ENCODE measurements at regions not wholly inside any gene's neighbourhood (a gene's known extent, or its start where the extent isn't known, plus 50 kb on each side); places are given as distances from the start of the nearest gene placed in this dataset.

- TF ChIP-seq NFRKB (IDR thresholded peaks at IDR 0.05; ENCODE audit: low read depth): no peak
Measured at GRCh38 chr2:133812826-133813617, 244.8 kb upstream of the NCKAP5 start (continued).

DNA sequence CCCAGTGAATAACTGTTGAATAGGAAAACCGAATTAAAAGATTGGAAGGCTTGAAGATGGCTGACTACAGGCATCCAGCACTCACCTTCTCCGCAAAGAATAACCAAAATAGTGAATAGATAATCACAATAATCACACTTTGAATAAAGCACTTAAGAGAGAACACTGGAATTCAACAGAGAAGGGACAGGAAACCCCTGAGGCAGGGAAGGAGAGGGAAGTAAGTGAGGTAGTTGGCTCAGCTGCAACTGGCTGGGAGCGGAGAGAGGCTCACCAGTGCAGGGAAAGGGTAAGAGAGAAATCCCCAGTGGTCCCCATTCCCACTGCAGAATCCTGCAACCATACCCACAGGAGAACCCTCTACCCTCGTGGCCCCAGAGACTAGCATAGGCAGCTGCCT lies 246.6 kb upstream of the NCKAP5 start:
- Histone ChIP-seq H3K4me2 (ENCODE audit: insufficient read depth, low read length) (no peak overlapping the region), H3K9me3 (replicated peaks; ENCODE audit: control insufficient read depth, insufficient read depth, low read depth, low read length) (no peaks in the 10 kb centered on the region), H3K36me3 (ENCODE audit: control insufficient read depth, insufficient read depth, low read length) (no peaks in the 10 kb centered on the region), H2AFZ (ENCODE audit: low read depth, low read length) (no peak overlapping the region), H3K79me2 (ENCODE audit: control insufficient read depth, insufficient read depth, low read length) (no peaks in the 10 kb centered on the region), H4K20me1 (replicated peaks; ENCODE audit: control insufficient read depth, insufficient read depth, low read length) (no peaks in the 10 kb centered on the region), H3K27me3 (ENCODE audit: control insufficient read depth in 2 of 2, insufficient read depth in 2 of 2, low read length in 2 of 2) (no peaks in the 10 kb centered on the region), H3K9me1 (ENCODE audit: control insufficient read depth, insufficient read depth, low read length) (no peaks in the 10 kb centered on the region), H3K27ac (ENCODE audit: extremely low read depth, low read depth, low read length) (no peak overlapping the region), H3K4me1 (replicated peaks in 1 of 2; ENCODE audit: control insufficient read depth in 2 of 2, insufficient read depth in 2 of 2, low read length in 2 of 2) (no peaks in the 10 kb centered on the region), H3K9ac (ENCODE audit: insufficient read depth in 1 of 2, low read depth in 2 of 2, low read length in 2 of 2) (no peak overlapping the region), H3K4me3 (no peak overlapping the region)
- 2% methylated on average over 4 of the region's 4 CpGs for WGBS (ENCODE audit: insufficient coverage, low coverage, missing lambda C conversion rate)
- DNase-seq (ENCODE audit: extremely low read depth in 1 of 4, low spot score in 3 of 4) (no peak), ATAC-seq (no peak), FAIRE-seq (no peak)
- BruUV-seq (replicated peaks): no TSS peak
- POLR2A ChIA-PET: no interaction called here
- intact Hi-C loops (cut with micrococcal nuclease): no loop called here
- CTCF ChIA-PET (ENCODE audit: low intra/inter-chr PET ratio): no interaction called here
- TF ChIP-seq MAZ (CRISPR knock-in tag; conservative IDR thresholded peaks at IDR 0.05 in 1 of 2, IDR thresholded peaks at IDR 0.05 in 1 of 2): no peak
- TF ChIP-seq MCM5 (IDR thresholded peaks at IDR 0.05; ENCODE audit: low read depth): no peak
- TF ChIP-seq CBX3 (IDR thresholded peaks at IDR 0.05; ENCODE audit: borderline replicate concordance in 1 of 2, low read length in 2 of 2): no peak
- TF ChIP-seq, protein P1, sequence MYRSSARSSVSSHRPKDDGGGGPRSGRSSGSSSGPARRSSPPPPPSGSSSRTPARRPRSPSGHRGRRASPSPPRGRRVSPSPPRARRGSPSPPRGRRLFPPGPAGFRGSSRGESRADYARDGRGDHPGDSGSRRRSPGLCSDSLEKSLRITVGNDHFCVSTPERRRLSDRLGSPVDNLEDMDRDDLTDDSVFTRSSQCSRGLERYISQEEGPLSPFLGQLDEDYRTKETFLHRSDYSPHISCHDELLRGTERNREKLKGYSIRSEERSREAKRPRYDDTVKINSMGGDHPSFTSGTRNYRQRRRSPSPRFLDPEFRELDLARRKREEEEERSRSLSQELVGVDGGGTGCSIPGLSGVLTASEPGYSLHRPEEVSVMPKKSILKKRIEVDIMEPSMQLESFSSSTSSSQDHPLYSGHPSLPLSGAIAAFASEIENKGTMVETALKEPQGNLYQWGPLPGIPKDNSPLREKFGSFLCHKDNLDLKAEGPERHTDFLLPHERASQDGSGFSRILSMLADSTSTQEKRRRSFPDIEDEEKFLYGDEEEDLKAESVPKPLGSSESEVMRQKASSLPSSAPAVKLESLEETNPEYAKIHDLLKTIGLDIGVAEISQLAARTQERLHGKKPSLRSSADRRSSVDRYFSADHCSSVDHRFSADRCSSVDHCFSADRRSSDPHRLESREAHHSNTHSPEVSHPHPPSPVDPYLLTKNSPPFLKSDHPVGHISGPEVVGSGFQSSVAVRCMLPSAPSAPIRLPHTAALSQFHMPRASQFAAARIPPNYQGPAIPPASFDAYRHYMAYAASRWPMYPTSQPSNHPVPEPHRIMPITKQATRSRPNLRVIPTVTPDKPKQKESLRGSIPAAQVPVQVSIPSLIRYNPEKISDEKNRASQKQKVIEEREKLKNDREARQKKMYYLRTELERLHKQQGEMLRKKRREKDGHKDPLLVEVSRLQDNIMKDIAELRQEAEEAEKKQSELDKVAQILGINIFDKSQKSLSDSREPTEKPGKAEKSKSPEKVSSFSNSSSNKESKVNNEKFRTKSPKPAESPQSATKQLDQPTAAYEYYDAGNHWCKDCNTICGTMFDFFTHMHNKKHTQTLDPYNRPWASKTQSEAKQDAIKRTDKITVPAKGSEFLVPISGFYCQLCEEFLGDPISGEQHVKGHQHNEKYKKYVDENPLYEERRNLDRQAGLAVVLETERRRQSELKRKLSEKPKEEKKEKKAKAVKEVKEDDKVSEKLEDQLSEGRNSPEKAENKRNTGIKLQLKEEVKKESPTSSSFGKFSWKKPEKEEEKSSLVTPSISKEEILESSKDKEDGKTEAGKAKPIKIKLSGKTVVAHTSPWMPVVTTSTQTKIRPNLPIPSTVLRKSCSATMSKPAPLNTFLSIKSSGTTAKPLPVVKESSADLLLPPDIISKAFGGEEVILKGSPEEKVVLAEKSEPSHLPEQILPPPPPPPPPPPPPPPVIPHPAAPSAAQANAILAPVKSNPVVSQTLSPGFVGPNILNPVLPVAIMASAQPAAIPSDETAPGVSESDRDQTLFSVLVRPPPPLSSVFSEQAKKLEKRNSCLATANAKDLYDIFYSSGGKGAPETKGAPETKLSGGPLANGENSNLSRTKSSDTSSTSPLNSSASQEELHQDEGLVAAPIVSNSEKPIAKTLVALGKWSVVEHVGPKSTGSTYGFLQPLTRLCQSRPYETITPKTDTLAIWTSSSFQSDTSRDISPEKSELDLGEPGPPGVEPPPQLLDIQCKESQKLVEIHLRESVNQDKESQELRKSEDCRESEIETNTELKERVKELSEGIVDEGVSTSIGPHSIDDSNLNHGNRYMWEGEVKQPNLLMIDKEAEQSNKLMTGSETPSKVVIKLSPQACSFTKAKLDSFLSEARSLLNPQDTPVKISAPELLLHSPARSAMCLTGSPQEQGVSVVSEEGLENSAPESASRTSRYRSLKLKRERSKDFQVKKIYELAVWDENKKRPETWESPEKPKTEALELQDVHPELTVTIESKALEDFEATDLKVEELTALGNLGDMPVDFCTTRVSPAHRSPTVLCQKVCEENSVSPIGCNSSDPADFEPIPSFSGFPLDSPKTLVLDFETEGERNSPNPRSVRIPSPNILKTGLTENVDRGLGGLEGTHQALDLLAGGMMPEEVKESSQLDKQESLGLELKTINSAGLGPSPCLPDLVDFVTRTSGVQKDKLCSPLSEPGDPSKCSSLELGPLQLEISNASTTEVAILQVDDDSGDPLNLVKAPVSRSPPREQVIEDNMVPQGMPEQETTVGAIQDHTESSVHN (IDR thresholded peaks at IDR 0.05; ENCODE audit: borderline replicate concordance in 1 of 2, low read depth in 1 of 2): no peak
- TF ChIP-seq NR2C2 (CRISPR knock-in tag; IDR thresholded peaks at IDR 0.05): no peak
- no peak for TF ChIP-seq NR2C2 (tag; IDR thresholded peaks at IDR 0.05)
- TF ChIP-seq SLC30A9 (CRISPR knock-in tag; IDR thresholded peaks at IDR 0.05): no peak
- TF ChIP-seq SRSF9 (IDR thresholded peaks at IDR 0.05; ENCODE audit: borderline replicate concordance, low read depth, low read length): no peak
- TF ChIP-seq FOXJ3 (CRISPR knock-in tag; IDR thresholded peaks at IDR 0.05): no peak
- TF ChIP-seq ETV1 (tag; conservative IDR thresholded peaks at IDR 0.05; ENCODE audit: low read depth): no peak
- TF ChIP-seq KAT7 (CRISPR knock-in tag; IDR thresholded peaks at IDR 0.05; ENCODE audit: borderline replicate concordance): no peak
- in situ Hi-C loops (cut with MboI): no loop called here
